Breast epithelium (tissue), 3 donors: ENCODE measurements at regions not wholly inside any gene's neighbourhood (a gene's known extent, or its start where the extent isn't known, plus 50 kb on each side); places are given as distances from the start of the nearest gene placed in this dataset.

Source experiments
- POLR2A ChIP-seq: fragments of 450-650 bp; IDR thresholded peaks from one replicate; pipeline ENCODE4 v1.6.1; 2016; ENCODE audit warnings: antibody characterized with exemption, mild to moderate bottlenecking, moderate library complexity
- TF ChIP-seq, protein P1 (sequence below), 3 donors: fragments of 450-650 bp; IDR thresholded peaks; one replicate each; pipeline ENCODE4 v1.5.1; 2016 to 2017; ENCODE audit warnings: antibody characterized with exemption in 3 of 3, mild to moderate bottlenecking in 3 of 3, moderate library complexity in 3 of 3

DNA sequence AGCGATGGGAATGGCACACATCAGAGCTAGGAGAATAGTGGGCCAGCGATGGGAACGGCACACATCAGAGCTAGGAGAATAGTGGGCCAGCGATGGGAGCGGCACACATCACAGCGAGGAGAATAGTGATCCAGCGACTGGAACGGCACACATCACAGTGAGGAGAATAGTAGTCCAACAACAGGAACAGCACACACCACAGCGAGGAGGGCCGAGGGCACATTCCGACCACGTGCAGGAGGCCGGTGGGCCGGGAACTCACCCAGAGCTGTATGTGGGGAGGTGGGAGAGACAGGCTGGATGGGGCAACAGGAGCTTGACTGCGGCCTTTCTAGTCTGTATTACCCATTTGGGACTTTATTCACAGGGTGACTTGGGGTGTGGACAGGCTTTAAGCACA is 271.1 kb upstream of the IRX4 start:
- TF ChIP-seq, protein P1, sequence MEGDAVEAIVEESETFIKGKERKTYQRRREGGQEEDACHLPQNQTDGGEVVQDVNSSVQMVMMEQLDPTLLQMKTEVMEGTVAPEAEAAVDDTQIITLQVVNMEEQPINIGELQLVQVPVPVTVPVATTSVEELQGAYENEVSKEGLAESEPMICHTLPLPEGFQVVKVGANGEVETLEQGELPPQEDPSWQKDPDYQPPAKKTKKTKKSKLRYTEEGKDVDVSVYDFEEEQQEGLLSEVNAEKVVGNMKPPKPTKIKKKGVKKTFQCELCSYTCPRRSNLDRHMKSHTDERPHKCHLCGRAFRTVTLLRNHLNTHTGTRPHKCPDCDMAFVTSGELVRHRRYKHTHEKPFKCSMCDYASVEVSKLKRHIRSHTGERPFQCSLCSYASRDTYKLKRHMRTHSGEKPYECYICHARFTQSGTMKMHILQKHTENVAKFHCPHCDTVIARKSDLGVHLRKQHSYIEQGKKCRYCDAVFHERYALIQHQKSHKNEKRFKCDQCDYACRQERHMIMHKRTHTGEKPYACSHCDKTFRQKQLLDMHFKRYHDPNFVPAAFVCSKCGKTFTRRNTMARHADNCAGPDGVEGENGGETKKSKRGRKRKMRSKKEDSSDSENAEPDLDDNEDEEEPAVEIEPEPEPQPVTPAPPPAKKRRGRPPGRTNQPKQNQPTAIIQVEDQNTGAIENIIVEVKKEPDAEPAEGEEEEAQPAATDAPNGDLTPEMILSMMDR (IDR thresholded peaks at IDR 0.05), result no peak
- no peak for TF ChIP-seq POLR2A
